SHP77 treated with DMSO at 0.1 percent for 48 hours (cell line): ENCODE measurements at regions not wholly inside any gene's neighbourhood (a gene's known extent, or its start where the extent isn't known, plus 50 kb on each side); places are given as distances from the start of the nearest gene placed in this dataset.

Experiments
- DNase-seq: peaks from one replicate; lab custom pipeline; 2025; lab: John Stamatoyannopoulos, UW

DNA sequence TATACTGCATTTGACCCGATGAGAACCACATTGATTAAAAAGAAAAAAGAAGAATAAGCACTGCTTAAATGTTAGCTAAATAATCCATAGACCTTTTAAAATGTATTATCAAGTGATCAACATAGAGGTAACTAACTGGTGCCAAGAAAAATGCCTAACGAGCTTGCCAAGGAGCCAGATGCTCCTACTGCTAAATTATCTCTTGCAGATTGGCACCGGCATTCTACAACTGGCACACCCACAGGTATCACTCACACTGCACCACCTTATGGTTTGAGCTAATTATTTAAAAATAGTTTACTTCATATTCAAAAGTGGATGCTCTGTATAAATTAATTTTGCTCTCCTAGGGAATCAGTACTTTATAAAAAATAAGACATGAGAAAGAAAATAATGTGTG, 341.6 kb upstream of the CDH7 start:
- no peak for DNase-seq

DNA sequence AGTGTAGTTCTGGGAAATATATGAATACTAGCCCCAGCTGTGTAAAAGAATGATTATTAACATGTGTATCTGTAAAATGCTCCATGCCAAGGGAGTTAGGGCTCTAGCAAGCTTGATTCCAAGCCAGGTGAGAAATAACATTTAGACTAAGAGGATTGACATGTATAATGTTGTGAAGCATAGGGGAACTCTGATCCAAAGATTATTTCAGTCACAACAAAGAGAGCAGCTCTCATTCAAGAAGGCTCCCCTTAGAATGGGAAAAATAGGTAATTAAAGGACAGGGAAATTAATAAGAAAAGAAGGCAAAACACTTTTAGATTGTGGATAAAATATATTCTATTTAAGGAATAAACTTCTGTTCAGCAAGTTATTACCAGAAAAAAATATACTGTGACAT, 347.3 kb upstream of the CDH7 start:
- DNase-seq, result no peak

DNA sequence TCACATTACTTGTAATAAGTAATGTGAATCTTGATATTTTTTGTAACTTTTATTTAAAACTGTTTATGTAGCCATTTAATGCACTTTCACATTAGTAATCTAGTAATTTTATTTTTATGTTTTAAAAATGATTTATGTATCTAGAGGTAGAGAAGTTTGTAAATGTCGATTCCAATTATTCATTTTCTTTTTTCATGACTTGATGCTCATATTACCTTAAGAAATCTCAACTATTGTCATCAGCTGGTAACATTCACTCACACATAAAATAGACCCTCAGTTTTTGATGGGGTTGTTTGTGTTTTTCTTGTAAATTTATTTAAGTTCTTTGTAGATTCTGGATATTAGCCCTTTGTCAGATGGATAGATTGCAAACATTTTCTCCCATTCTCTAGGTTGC, 351.7 kb upstream of the CDH7 start:
- DNase-seq, result no peak

DNA sequence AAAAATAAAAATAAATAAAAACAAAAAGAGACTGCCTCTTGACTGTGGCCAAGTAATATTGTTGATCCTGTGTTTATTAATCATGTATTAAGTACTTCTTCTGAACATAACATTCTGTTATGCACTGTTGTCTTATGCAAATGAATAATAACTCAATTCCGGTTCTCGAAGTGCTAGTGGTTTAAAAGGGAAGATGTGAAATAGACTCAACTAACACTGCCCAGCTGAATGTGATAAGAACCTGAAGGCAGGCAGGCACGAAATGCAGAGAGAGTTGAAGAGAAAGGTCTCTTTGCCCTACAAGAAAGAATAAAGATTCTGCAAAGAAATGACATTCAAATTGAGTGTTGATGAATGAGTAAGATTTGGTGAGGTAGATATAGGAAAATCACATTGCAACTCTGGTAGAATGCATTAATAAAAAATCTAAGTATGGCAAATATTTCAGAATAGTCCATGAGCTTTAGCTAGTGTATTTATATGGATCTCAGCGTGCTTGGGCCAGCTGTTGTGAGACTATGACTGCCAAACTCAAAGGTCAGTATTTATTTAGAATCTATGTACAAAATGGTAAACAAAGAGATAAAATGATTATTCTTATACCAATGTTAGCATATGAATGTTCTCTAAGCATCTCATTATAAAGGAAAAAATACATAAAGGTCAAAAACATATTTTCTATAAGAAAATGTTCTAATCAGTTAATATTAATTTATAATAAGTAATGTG, 352.3 kb upstream of the CDH7 start:
- no peak for DNase-seq

DNA sequence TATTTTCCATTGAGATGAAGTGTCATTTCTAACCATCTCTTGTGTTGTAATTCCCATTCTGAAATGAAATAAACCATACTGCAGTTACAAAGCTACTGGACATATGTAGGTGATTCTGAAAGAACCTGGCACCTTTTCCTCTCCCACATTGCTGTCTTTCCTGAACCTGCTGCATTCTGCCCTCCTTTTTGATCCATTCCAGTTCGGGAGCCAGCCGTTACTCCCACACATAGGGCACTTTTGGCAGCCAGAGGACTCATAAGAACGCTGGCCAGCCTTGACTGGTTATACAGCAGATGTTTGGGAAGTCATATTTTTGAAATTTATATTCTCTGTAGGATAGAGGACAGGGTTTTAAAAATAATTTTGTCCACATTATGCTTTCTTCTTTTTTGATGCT, 369.8 kb upstream of the CDH7 start:
- no peak for DNase-seq

DNA sequence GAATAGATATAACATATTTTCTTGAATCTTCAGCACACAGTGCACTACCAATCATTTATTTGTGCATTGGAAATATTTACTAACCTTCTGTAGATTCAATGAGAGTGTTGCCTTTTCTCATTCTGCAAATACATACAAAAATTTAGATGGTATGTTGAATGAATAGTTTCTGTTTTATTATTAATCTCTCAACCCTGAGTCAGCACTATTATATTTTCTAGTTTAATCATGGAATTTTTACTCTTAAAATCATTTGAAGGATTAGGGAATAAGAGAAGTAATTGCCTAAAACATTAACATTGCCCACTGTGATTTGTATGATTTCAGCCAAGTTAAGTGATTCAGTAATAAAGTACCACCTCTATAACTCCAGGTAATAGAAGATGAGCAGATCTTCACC, 370.2 kb upstream of the CDH7 start:
- no peak for DNase-seq

DNA sequence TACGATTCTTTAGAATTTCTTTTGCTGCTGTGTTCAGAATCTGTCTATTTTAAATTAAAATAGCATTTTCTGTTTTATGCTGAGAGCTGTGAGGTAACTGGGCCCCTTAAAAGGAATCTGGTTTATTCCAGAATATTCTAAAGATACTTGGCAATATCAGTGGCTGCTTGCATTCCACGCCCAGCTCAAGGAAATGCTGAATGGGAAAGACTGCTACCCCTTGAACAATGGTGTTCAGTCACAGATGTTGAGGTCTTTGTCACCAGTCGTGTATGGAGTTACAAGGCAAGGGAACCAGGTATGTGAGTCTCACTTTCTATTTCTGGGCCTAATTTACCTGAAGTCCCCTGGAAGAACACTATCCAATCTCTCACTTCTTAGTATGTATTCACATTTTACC, 377.9 kb upstream of the CDH7 start:
- DNase-seq, result no peak

DNA sequence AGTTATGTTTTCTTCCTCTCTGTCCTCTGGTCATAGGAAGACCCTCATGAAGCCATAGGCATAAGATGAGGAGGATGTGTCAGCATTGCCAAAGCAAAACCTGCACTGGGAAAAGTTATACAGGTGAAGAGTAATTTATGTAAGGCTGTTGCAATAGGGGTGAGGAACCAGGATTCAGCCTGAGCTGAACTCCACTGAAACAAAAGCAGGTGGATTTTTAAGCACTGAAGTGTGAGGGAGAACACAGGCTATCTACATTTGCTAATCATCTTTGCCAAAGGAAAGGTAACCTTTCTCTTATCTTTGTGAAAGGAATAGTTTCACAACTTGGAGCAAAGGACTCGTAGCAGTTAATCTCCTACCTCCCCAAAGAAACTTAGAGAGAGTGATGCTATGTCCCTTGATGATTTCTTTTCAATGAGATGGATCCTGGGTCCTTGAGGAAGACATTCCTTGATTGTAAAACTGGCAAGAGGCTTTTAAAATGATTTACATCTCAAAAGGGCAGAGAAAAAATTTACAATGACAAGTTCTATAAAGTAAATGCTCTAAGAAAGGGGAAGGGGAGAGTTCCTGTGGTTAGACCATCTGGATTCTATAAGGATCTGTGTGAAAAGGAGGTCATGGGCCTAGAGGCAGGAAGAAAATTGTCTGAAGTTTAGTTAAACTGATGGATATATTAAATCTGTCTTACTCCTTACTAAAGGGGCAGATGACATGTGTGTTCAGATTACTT, 385.4 kb upstream of the CDH7 start:
- no peak for DNase-seq

DNA sequence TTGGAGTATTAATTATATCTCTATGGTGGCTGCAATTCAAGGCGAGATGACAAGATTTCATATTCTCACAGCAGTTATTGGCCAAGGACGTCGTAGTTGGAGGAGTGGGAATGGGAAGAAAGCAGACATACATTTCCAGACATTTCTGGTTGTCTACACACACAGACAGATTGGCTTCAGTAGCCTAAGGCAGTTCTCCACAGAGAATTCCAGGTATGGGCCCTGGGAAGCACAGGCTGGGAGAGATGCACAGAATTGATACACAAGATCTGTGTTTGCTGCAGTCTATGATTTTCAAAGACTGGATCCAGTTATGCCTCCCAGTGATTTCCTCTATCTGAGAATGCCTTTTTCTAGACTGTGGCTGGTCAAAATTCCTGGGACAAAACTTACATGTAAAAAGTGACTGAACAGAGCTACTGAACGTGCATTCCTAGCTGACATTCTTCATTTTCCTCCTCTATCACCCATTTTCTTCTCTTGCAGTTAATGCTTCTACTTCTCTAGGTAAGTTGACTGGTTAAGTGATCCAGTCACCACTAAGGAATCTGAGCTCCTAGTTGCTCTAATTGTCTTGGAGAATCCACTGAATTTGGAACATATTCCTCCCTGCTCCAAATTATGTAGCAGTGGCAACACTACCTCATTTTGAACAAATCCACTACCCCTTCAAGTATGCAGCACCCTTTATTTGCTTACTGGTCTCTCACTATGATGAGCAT, 386.7 kb upstream of the CDH7 start:
- DNase-seq, result no peak

DNA sequence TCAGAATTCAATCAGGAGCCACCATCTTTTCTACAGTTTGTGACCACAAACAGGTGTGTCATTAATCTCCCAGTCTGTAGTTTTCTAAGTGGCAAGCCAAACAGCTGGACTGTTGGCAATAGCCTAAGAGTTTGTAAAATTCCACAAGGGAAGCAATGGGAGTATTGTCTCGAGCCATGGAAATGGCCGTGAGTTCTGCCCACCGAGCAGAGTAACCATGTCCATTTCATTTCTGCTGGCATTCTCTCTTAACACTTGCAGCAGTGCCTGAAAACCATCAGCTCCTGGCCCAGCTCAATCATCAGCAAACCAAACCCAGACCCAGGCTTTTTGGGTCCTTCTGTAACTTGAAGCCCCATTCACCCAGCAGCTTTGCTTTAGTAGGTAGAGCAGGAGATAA, 387.8 kb upstream of the CDH7 start:
- no peak for DNase-seq

DNA sequence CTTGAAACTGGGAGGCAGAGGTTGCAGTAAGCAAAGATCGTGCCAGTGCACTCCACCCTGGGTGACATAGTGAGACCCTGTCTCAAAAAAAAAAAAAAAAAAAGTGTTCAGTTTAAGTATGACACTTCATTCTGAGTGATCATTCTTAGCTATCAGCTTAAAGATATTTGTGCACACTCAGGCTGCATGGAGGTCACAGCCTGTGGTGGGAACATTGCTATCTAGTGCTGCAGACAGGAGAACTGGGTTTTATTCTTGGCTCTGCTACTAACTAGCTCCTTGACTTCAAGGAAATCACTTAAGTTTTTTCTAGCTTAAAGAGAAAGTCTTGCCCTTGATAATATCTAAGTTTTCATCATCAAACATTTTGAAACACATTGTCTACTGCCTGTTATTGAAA, 391.3 kb upstream of the CDH7 start:
- no peak for DNase-seq

DNA sequence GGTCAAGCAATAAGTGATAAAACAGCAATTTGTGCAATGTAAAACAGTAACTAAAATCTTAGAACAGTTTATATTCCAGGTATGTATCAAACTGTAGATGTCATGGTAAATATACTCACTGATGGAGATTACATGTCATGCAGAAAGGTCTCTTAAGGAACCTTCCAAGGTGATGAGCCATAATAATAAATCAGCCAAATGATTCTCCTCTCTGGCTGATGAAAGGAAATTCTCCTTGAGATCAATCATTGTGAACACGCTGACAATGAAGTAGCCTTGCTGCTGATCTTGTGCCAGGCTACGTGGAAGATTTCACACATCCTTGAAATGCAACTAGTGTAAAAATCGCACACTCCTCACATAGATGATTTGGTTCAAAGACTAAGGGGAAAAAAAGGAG, 392.5 kb upstream of the CDH7 start:
- DNase-seq, result no peak

DNA sequence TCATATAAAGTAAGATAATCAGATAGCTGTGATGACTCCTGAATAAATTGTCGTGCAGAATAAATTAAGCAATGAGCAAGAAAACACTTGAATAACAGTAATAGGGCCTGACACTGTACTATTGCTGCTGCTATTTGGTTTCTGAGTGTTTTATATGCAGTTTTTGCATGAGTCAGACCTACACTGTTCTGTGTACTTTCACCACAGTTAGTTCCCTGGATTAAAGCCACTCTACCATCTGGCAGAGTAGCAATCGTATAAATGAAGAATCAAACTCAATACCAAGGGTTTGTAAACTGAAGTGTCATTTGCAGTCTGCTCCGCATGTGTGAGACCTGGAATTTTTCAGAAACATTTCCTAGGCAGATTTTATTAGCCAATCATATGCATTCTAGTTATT, 398.6 kb upstream of the CDH7 start:
- DNase-seq, result peak; percentile 78

DNA sequence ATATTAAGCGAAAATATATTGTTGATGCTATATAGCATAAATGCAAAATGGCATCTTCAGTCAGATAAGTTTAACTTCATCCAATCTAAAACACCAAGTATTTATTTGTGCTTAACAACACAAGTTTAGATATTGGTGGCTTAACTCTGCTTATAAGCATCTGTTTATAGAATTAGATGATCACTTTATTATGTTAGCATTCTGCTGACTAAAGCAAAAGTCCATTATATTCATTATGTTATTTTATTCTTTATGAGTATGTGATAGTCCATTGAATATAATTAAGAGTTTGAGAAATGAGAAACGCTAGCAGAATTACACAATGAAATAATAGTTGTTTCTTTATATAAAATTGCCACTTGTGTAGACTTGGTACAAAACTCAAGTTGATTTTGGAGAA, 401.2 kb upstream of the CDH7 start:
- no peak for DNase-seq

DNA sequence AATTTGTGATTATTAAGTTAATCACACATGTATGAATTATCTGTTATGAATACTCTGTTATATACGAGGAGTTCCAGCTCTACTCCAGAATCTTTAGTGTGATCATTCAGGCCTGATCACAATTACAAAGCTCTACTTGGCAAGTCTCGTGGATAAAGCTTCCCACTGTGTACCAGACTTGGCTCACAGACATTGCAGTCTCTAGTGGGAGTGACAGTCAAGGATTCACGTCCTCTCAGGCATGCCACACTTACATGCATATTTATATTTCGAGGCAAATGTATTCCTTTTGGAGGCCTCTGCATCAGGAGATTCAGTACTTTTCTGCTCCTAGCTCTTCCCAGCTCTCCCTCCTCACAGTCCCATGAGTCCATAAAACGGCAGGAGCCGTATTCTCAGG, 403.4 kb upstream of the CDH7 start:
- DNase-seq, result no peak

DNA sequence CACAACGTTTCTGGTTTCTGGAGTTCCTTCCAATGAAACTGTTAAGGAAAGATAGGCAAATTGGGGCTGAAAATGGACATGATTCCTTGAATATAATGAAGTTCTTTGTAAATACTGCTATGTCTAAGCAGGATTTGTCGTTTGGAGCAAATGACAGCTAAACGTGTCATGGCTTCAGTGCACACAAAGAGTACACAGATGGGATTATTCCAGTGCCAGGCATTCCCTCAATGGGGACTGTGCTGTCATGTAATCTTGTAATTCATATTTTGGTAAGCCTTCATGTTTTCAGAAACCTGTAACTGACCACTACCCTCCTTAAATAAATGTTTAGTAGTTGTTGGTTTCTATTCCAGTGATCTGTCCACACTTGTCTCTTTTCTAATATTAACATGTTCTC, 404.7 kb upstream of the CDH7 start:
- no peak for DNase-seq

DNA sequence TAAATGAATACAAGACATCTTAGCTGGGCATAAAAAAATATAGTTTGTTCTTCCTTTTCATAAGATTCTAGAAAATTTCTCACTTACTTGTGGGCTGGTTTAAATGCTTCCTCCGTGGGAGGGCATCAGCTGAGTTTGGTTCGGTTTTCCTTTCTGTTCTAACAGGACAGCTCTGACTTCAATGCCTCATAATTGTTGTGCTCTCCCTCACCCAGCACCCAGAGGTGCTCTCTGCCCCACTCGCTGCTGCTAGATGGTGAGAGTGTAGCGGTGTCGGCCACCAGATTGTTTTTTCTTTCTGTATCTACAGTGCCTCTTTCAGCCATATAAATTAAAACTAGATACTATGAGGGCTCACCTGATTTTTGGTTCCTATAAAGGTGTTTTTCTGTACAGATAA, 407.2 kb upstream of the CDH7 start:
- no peak for DNase-seq

DNA sequence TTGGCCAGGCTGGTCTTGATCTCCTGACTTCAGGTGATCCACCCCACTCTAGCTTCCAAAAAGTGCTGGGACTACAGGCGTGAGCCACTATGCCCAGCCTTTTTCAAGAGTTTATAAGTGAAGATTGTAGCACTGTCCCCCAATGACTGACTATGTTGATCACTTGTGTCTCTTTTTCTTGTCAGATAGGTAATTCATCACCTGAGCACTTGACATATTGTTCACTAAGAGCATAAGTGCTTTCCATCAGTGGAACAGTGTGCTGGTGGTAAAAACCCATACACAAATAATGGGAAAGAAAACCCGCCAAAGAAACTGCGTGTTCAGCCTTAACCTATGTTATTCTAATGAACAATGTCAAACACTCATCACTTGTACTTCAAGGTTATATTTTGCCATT, 414.4 kb upstream of the CDH7 start:
- no peak for DNase-seq

DNA sequence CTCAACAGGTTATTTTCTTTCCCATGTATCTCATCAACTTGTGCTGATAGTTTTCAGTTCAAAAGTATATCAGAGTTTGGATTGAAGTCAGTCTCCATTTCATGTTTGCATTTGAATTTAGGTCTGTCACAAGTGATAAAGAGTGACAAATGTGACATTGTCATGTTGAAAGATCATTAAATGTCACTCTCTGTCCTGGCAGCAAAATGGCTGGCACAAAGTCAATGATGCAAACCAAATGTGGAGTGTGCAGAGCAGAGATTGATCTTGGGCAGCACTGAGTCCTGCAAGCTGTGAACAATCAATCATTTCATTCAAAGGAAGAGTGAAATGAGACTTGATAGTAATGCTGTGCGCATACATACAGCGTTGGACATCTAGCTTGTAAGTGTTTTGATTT, 421.8 kb upstream of the CDH7 start:
- DNase-seq, result no peak

DNA sequence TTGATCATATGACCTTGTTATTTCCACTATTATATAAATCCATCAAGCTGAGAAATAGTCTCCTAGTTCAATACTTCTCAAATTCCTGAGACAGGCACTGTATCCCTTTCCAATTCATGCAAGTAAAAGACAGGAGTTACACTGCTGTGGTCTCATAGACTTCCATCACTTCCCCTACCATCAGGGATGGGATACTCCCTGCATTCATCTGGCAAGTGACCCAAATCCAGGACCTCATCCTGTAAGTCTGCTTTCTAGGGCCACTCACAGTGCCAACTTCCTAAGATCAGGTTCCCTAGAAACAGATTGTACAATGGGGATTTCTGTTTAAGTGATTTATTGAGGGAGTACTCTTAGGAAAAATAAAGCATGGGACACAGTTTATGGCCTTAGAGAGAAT, 424.0 kb upstream of the CDH7 start:
- DNase-seq, result no peak

DNA sequence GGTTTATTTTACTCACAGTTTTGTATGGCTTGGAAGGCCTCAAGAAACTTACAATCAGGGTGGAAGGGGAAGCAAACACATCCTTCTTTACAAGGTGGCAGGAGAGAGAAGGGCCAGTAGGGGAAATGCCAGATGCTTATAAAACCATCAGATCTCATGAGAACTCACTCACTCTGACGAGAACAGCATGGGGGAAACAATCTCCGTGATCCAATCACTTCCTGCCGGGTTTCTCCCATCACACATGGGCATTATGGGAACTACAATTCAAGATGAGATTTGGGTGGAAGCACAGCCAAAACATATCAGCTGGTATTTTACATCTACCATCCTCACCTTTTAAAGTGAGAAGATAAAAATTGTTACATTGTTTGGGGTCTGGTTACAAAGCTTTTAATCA, 427.9 kb upstream of the CDH7 start:
- no peak for DNase-seq

DNA sequence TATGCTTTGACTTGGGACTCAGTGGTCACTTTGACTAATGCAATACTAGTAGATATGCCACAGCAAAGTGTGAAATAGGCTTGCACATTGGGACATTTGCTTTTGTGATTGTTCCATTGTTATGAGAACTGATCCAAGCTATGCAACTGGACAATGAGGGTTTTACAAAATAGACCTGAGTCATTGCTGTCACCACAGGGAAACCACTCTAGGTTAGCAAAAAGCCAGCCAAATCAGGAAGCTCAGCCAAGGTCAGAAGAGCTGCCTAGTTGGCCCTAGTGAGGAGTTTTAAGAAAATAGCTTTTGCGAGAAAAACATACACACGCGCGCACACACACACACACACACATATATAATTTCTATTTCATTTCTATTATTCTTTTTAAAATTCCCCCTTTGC, 452.4 kb upstream of the CDH7 start:
- no peak for DNase-seq

DNA sequence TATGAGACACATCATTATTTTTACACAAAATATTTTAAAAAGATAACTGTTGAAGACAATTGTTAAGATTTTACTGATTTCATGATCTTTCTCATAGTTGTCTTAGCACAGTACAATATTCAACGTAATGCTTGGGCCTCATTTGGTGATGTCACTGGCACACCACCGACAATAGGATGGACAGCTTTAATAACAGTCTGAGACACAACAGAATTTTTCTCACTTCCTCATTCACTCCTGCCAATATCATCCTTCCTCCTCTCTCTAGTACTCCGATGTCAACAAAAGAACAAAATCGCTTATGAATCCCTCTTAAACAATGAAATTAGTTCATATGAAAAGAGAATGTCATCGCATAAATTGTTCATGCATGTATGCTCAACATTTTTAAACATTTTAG, 461.9 kb upstream of the CDH7 start:
- no peak for DNase-seq
